ENCODE measurements at regions not wholly inside any gene's neighbourhood (a gene's known extent, or its start where the extent isn't known, plus 50 kb on each side); places are given as distances from the start of the nearest gene placed in this dataset.
A peak's percentile ranks its signal among the peaks of the same experiment; 100 is the strongest.

DNA sequence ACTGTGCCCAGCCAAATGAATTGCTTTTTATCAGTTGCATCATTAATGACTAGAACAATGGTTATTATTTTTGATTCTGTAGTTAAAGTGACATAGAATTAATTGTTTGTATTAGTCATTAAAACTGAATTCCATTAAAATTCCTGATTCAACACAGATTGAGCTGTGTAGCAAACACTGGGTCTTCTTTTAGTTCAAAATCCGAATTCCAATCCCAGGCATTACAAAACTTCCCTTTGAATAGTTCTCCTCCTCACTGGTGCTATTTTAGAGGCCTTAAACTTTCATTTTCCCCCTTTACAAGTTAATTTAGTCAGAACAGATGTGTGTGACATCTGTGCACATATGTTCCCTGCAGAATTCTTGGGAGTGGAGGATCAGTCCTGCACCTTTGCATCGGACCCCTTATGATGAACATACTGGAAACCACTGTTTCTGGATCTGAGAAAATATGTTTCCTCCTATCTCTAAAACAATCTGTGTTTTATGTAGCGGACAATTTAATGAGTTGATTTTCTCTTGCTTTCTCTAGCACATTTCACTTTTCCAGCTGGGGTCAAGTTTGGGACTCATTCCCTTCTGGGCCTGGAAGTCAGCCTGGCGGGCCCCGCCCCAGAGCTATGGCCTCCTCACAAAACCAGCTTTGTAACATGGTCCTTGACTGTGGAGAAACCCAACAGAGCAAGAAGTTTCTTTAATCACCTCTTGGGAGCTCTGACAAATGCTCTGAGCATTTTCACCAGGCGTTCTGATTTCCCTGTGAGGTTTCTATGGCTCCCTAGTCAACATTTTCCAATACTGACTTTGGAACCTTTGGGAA is 87.9 kb upstream of the MAMDC2 start:
- no peak for DNase-seq

DNA sequence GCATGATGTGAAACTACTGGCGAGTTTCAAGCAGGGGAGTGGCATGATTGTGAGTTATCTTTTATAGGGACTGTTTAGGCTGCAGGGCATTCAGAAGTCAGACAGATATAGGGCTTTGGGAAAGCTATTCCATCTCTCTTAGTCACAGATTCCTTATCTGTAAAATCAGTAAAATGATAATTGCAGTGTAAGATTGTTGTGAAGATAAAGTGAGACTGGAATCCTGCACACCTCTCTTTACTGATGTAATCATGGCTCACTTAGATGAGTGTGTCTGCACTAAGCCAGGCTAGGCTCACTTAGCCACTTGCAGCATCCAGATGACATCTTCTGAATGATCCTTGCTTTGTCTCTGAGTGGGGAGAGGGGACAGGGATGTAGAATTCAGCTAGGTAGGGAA is 81.8 kb upstream of the MAMDC2 start:
- no peak for DNase-seq

DNA sequence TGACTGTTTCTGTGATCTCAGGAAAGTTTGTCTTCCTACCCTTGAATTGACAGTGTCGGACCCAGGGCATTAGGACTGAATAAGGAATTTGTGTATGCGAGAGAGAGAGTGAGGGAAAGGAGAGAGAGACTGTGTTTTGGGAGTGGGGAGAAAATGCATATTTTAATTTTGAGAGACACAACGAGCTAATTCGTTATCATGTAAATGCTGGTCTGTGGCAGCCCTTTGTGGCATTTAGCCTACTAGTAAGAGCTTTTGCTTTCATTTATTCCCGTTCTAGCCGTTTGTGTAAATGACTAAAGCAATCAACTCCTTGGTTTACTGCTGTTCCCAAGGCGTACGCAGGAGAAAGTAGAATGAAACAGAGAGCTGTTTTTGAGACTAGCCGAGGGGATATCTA is 79.8 kb upstream of the MAMDC2 start:
- DNase-seq, result no peak

DNA sequence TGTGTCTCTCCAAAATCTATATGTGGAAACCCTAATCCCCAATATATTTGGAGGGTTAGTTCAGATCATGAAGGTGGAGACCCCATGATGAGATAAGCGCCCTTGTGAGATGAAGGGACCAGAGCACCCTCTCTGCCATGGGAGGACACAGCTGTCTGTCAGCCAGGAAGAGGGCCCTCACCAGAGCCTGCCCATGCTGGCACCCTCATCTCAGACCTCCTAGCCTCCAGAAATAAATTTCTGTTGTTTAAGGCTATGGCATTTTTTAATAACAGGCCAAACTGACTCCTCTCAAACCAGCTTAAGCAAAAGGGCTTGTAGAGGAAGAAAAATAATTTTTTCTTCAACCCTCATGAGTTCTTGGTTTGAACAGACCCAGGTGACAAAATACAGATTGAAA is 79.2 kb upstream of the MAMDC2 start:
- DNase-seq, result no peak

DNA sequence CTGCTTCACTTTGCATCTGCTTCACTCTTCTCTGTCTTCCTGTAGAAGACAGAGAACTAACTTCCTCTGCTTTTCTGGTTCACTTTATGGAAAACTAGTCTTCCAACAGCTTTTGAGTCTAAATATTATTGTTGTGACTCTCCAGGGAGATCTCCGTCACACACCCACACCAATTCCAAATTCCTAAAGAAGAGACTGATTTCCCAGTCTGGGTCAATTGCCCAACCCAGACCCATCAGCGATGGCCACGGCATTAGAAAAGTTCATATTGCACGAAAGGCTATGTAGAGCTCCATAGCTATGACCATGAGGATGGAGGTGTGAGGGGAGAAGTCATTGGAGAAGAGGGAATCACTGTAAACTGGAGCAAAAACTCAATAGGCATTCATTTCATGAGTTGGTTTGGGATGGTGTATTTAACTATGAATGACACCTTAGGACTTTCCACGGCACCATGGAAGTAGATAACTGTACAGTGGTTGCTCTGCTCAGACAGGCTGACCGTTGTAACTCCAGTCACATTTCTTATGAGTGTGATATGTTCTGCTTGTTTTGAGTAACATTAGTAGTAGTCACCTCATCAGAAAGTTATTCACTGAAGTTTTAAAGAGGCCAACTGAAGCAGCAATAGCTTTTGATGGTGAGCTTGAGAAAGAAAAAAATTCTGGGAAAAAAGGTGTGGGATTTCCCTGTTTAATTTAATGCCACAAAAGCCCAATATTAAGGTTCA is 78.1 kb upstream of the MAMDC2 start:
- DNase-seq, result no peak

DNA sequence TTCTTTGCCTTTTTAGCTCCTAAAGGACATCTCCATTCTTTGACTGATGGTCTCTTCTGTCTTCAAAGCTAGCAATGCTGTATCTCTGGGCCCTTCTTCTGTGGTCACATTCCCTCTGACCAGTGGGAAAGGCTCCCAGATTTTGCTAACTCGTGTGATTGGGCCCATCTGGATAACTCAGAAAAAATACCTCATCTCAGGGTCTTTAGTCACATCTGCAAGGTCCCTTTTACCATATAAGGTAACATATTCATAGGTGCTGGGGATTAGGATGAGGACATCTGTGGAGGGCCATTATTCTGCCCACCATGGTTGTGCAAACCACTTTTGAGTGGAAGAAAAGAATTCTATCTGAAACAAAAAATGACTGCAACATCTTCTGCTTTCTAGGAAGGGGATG is 76.3 kb upstream of the MAMDC2 start:
- DNase-seq, result no peak

DNA sequence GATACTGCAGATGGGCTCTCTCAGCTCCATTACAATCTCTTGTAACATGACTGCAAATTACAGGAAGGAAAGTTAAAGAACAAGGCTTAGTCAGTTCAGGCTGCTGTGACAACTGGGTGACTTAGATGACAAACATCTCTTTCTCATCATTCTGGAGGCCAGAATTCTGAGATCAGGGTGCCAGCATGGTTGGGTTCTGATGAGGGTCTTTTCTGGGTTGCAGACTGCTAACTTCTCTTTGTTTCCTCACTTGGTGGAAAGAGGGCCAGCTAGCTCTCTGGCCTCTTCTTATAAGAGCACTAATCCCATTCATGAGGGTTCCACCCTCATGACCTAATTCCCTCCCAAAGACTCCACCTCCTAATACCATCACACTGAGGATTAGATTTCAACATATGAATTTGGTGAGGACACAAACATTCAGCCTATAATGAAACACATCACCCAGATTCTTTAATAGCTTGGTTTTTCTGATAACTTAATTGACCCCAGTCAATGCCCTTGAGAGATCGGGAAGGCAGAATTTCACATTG is 73.6 kb upstream of the MAMDC2 start:
- no peak for DNase-seq

DNA sequence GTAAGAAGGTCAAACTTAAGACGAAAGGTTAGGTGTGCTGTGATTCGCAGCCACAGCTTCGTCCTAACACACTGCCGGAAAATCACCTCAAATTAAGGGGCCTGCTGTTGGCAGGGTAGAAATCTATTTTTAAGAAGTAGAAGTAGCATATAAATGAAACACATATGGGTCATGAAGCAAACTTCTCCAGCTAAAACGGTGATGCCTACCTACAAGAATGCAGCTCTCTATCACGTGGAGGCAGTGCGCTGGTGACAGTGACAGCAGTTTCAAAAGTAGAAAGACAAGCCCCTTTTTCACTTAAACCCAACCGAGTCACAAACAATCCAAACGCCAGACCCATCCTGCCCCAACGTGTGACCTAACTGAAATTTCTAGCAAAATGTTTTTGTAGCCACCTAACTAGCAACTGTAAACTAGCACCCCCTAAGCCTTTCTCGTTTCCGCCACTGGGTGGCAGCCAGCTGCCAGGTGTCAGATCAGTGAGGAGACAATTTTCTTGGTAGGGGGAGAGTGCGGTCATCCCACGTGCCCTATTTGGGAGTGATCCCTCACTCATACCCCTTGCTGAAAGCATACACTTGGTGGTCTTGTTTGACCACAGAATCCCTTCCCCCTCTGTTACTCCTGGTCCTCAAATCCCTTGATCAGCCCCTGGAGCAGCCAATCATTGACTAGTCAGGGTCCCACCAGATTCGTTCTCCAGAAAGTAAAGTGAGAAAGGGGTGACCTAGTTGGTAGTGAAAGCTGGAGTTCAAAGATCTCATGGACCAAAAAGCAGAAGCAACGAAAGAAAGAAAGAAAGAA is 71.8 kb upstream of the MAMDC2 start:
- DNase-seq, result peak; percentile 17

DNA sequence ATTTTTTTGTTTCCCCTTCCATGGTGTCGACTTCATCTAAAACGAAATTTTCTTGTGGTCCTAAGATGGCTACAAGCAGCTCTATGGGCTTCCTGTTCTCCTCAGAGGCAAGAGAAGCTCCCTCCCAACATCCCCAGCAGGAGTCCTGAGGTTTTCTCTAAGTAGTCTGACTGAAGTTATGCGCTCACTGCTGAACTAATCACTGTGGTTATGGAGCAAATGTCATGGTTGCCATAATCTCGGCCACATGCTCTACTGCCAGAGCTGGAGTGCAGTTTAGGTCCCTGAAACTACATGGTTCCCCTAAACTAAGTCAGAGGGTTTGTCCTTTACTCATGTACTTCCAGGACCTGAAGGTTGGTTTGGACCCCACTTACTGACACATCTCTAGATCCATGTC is 68.0 kb upstream of the MAMDC2 start:
- no peak for DNase-seq

DNA sequence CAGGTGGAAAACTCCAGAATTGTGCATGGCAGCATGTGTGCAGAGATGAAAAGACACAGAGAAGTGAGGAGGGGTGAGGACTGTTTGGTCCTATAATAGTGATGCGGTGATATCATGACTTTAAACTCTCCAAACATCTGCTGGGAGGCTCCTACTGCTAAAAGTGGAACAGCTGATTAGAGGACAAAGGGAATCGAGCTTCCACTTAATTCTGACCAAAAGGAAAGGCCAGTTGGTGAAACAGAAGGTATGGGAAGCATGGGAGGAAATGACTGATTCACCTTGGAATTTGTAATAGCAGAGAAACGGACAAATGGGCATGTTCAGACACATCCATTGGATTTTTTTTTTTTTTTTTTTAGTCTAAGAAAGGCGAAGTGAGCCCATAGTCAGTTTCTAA is 67.5 kb upstream of the MAMDC2 start:
- no peak for DNase-seq

DNA sequence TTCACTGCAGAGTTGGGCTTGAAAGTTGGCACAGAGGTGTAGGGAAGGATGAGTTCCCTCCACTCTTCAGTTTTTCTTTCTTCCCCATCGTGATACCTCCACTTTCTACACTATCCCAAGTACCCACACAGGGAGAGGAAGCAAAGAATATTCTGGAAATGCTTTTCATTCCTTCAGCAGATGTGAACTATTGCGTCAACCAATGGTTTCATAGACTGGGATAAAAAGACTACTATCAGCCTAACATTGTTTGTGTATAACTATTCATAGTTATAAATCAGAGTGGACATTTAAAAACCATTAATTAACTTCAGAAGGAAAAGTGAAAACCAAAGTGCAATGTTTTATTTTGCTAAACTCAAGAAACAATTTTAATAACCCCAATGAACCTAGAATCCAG is 63.6 kb upstream of the MAMDC2 start:
- DNase-seq, result no peak

DNA sequence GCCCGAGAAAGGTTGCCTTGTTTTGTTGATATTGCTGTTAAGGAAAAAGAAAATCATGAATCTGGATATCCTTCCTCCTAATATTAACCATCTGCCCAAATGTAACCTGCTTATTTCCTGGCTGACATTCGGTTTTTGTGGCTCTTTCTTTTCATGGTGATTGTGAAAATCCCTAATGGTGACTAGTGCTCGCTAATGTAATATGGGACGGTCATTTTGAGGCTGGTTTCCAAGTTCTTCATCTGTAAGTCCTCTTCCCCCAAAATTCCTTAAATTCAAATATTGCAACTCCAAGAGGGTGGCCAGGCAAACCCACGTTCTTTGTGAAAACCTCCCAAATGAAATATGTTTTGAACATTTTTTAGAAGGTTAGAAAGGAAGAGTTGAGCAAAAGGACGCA is 63.1 kb upstream of the MAMDC2 start:
- DNase-seq, result no peak

DNA sequence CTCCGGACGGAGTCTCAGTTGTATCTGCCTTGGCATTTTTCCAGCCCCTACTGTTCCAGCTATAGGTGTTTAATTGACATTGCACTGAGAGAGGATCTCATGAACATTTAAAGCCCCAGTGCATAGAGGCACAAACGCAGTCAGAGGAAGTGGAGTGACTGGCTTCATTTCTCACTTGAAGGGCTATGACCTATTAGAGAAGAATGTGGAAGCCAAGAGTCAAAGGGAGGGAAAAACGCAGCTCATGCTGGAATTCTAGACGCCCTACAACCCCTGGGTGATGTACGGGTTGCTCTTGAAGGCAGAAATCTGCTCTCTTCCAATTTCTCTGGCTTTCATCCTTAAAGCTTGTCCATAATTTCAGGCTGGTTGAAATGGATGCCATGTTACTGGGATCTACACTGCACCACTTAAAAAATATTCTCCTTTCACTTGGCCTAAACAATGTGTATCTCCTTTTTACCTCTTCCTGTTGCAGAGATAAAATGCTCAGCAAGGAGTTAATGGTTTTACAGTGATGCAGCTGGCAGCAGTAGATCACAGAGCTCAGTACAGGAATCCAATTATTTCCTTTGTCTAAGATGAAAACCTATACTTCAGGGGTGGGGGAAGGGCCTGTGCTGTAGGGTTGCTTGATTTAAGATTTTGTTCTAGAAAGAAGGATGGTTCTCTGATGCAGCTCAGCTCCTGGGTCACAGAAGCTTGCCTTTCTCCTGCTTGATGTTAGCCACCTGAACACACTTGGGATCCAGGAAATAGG is 61.8 kb upstream of the MAMDC2 start:
- DNase-seq, result no peak

DNA sequence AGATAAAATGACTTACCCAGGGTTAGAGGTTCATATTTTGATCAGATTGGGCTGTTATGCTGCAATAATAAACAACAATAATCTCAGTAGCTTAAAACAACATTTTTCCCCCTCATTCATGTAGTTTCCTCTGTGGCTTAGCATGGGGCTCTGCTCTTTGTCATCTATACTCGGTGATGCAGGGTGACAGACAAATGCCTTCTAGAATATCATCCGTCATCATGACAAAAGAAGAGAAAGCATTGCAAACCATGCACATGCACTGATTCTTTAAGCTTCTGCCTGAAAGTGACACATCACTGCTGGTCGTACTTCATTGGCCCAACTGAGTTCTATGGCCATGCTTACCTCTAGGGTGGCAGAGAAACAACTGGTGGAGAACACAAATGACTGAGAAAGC is 58.8 kb upstream of the MAMDC2 start:
- no peak for DNase-seq

DNA sequence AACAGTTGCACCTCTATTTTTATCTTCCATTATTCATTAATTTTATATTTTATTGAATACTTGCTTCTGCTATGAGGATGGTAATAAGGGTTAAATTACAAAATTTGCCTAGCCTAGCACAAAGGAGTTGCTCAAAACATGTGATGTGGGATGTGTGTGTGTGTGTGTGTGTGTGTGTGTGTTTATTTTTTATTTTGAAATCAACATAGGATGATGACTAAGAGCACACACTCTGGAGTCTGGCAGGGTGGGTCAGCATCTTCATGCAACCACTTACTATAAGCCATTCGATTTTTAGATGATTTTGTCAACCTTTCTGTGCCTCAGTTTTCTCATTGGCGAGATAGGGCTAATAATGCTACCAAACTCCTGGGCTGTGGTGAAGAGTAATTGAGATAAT is 57.7 kb upstream of the MAMDC2 start:
- DNase-seq, result no peak

DNA sequence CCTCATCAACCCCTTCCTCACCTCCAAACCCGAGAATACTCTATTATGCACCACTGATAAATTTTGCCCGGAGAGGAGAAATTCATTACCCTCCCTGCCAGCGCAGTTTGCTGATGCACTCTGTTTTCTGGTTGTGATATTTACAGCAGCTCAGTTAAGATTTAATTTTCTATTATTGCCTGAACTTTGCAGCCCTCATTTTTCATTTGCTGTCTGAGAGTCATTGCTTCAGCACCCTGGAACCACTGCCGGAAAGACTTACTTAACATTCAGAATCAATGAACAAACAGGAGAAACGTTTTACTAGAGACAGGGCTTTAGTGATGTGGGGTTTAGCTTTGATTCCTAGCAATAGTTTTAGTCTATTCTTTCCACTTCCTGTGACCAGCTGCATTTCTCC is 56.7 kb upstream of the MAMDC2 start:
- no peak for DNase-seq

DNA sequence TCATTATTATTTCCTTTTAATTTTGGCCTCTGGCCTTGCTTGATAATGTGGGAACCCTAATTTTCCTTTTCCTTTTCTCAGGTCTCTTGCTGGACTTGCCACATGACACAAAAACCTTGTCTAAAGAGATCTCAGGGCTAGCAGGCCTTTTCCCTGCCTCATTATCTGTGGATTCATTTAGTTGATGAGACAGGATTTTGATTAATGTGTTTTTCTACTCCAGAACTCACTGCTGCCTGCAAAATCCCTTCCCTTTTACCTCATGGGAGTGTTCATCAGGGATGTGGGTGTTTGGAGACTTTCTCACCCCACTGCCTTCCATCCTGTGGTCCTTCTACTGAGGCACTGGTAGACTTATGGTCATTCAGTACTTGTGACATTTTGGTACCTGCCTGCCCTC is 56.2 kb upstream of the MAMDC2 start:
- no peak for DNase-seq

DNA sequence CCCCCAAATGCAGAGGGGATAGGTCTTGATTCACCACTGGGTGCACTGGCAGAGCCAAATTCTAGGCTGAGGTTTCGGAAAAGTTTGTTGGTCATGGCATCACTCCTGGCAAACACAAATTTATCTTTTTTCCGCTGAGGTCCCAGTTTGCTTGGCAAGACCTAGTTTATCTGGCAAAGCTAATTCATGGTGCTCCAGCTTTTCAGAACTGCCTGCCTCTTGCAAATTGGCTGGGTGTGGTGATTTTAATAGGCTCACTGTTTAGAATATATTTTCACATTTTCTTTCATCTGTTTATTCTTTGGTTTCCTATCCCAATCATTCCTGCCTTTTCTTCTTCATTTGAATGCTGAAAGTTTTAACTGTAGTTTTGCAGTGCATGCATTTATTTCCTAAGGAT is 50.5 kb upstream of the MAMDC2 start:
- no peak for DNase-seq

All from NCI-H1694 (cell line).